Fibroblast of pulmonary artery (primary cell): ENCODE measurements at regions not wholly inside any gene's neighbourhood (a gene's known extent, or its start where the extent isn't known, plus 50 kb on each side); places are given as distances from the start of the nearest gene placed in this dataset.
"Not testable (repeated sequence)": the region's sequence is repeated elsewhere in the genome, so short reads cannot be mapped to it uniquely, and the experiment has no call there.

ENCODE experiments used
- DNase-seq: peaks from one replicate; pipeline ENCODE4 v3.0.0-alpha.2; 2010; ENCODE audit warnings: low read depth
- H3K4me3 ChIP-seq: replicated peaks from 2 replicates; pipeline ENCODE4 v1.5.1; 2011; ENCODE audit warnings: low read depth, mild to moderate bottlenecking, control low read depth, low read length, moderate library complexity
- CTCF ChIP-seq: IDR thresholded peaks from 2 replicates; pipeline ENCODE4 v1.5.1; 2011; ENCODE audit warnings: mild to moderate bottlenecking, control low read depth, low read length, inconsistent platforms; ENCODE audit errors: missing control alignments

GRCh38 chr13:76596216-76596615 is 290.0 kb downstream of the KCTD12 start:
- TF ChIP-seq CTCF = no peak
- H3K4me3 ChIP-seq = no peak overlapping the region
- DNase-seq = no peak

- no peak for DNase-seq
- TF ChIP-seq CTCF = no peak
- no peak overlapping the region for H3K4me3 ChIP-seq
Measured at GRCh38 chr13:76594435-76594834, 291.8 kb downstream of the KCTD12 start.

- no peak for DNase-seq
- no peak overlapping the region for H3K4me3 ChIP-seq
- TF ChIP-seq CTCF = no peak
Measured at GRCh38 chr13:76586842-76587241, 299.4 kb downstream of the KCTD12 start.

GRCh38 chr13:76579701-76580100 is 306.5 kb downstream of the KCTD12 start:
- no peak for DNase-seq
- H3K4me3 ChIP-seq = no peak overlapping the region
- TF ChIP-seq CTCF = no peak

- not testable (repeated sequence) for DNase-seq, H3K4me3 ChIP-seq
Measured at GRCh38 chr13:76575634-76576033, 310.6 kb downstream of the KCTD12 start.

GRCh38 chr13:76570510-76570971 is 315.7 kb downstream of the KCTD12 start:
- no peak for DNase-seq
- TF ChIP-seq CTCF = no peak
- H3K4me3 ChIP-seq = no peak overlapping the region

GRCh38 chr13:76556627-76557026 is 329.6 kb downstream of the KCTD12 start:
- no peak for DNase-seq
- no peak overlapping the region for H3K4me3 ChIP-seq
- TF ChIP-seq CTCF = no peak
